Fibroblast of lung (primary cell): ENCODE measurements at regions not wholly inside any gene's neighbourhood (a gene's known extent, or its start where the extent isn't known, plus 50 kb on each side); places are given as distances from the start of the nearest gene placed in this dataset.

ENCODE experiments used
- EZH2 ChIP-seq: IDR thresholded peaks from 2 replicates; pipeline ENCODE4 v1.5.1; 2012; ENCODE audit warnings: low read length, control low read depth, mild to moderate bottlenecking; ENCODE audit errors: missing control alignments
- TF ChIP-seq, protein P1 (sequence below), 2 donors: IDR thresholded peaks in 1 of 2; conservative IDR thresholded peaks in 1 of 2; 1 replicate in 1 of 2; 2 replicates in 1 of 2; pipeline ENCODE4 v1.5.1; 2011 to 2012; ENCODE audit warnings: low read length in 2 of 2, control low read depth in 1 of 2, inconsistent platforms in 1 of 2, low read depth in 1 of 2, mild to moderate bottlenecking in 1 of 2

DNA sequence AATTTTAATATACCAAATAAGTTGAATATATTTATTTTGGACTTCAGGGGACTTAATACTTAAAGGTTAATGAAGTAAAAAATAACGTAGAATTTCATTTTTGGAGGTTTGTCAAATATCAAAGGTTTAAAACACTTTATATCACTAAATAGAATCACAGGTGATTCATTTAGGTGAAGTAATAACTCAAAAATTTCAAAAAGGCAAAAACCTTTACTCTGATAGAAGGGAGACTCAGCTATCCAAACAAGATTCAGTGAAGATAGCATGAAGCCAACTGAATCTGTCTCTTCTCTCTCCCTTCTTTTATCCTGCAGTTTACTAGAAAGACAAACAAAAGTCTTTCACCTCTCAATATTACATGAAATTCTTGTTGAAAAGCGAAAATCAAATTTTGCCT, 110.2 kb upstream of the CYSLTR1 start:
- TF ChIP-seq, protein P1, sequence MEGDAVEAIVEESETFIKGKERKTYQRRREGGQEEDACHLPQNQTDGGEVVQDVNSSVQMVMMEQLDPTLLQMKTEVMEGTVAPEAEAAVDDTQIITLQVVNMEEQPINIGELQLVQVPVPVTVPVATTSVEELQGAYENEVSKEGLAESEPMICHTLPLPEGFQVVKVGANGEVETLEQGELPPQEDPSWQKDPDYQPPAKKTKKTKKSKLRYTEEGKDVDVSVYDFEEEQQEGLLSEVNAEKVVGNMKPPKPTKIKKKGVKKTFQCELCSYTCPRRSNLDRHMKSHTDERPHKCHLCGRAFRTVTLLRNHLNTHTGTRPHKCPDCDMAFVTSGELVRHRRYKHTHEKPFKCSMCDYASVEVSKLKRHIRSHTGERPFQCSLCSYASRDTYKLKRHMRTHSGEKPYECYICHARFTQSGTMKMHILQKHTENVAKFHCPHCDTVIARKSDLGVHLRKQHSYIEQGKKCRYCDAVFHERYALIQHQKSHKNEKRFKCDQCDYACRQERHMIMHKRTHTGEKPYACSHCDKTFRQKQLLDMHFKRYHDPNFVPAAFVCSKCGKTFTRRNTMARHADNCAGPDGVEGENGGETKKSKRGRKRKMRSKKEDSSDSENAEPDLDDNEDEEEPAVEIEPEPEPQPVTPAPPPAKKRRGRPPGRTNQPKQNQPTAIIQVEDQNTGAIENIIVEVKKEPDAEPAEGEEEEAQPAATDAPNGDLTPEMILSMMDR (conservative IDR thresholded peaks at IDR 0.05 in 1 of 2, IDR thresholded peaks at IDR 0.05 in 1 of 2; ENCODE audit: low read depth in 1 of 2, low read length in 2 of 2) = no peak
- TF ChIP-seq EZH2 = no peak
